ENCODE measurements at regions not wholly inside any gene's neighbourhood (a gene's known extent, or its start where the extent isn't known, plus 50 kb on each side); places are given as distances from the start of the nearest gene placed in this dataset.

- no peak for DNase-seq
- ChIA-PET CTCF (no interaction called here), POLR2A (no interaction called here)
- Histone ChIP-seq H3K27ac (ENCODE audit: insufficient read depth in 1 of 2, low read depth in 1 of 2, low read length in 2 of 2, poor library complexity in 1 of 2, severe bottlenecking in 2 of 2) (no peak overlapping the region), H3K4me1 (ENCODE audit: control extremely low read depth in 1 of 4, control insufficient read depth in 4 of 4, insufficient read depth in 4 of 4, low read length in 3 of 4) (peaks cover 0 to 7% (median under 1%) of the 10 kb centered on the region in 4 experiments), H3K36me3 (ENCODE audit: control insufficient read depth in 4 of 4, insufficient read depth in 4 of 4, low read length in 3 of 4) (no peaks in the 10 kb centered on the region), H3K9me3 (ENCODE audit: control extremely low read depth in 1 of 5, control insufficient read depth in 4 of 5, insufficient read depth in 2 of 5, low read depth in 1 of 5, low read length in 4 of 5) (no peaks in the 10 kb centered on the region), H3K27me3 (replicated peaks in 2 of 5; ENCODE audit: control insufficient read depth in 4 of 5, insufficient read depth in 5 of 5, low read length in 4 of 5) (no peaks in the 10 kb centered on the region), H3K4me3 (ENCODE audit: control insufficient read depth in 1 of 7, extremely low read depth in 1 of 7, insufficient read depth in 4 of 7, low read depth in 2 of 7, low read length in 6 of 7) (no peak overlapping the region)
Observed at GRCh38 chr10:61318429-61318828, 134.8 kb downstream of the TMEM26 start.

- Histone ChIP-seq H3K4me1 (ENCODE audit: control extremely low read depth in 1 of 4, control insufficient read depth in 4 of 4, insufficient read depth in 4 of 4, low read length in 3 of 4) (peaks cover 0 to 10% (median 1%) of the 10 kb centered on the region in 4 experiments), H3K36me3 (ENCODE audit: control insufficient read depth in 4 of 4, insufficient read depth in 4 of 4, low read length in 3 of 4) (no peaks in the 10 kb centered on the region), H3K27ac (ENCODE audit: insufficient read depth in 1 of 2, low read depth in 1 of 2, low read length in 2 of 2, poor library complexity in 1 of 2, severe bottlenecking in 2 of 2) (no peak overlapping the region), H3K27me3 (replicated peaks in 2 of 5; ENCODE audit: control insufficient read depth in 4 of 5, insufficient read depth in 5 of 5, low read length in 4 of 5) (no peaks in the 10 kb centered on the region), H3K9me3 (ENCODE audit: control extremely low read depth in 1 of 5, control insufficient read depth in 4 of 5, insufficient read depth in 2 of 5, low read depth in 1 of 5, low read length in 4 of 5) (no peaks in the 10 kb centered on the region), H3K4me3 (ENCODE audit: control insufficient read depth in 1 of 7, extremely low read depth in 1 of 7, insufficient read depth in 4 of 7, low read depth in 2 of 7, low read length in 6 of 7) (no peak overlapping the region)
- ChIA-PET CTCF (no interaction called here), POLR2A (no interaction called here)
- DNase-seq = no peak
Observed at GRCh38 chr10:61317706-61318105, 135.5 kb downstream of the TMEM26 start.

GRCh38 chr10:61316676-61317265 is 136.4 kb downstream of the TMEM26 start:
- Histone ChIP-seq H3K4me1 (ENCODE audit: control extremely low read depth in 1 of 4, control insufficient read depth in 4 of 4, insufficient read depth in 4 of 4, low read length in 3 of 4) (peaks cover 0 to 10% (median 1%) of the 10 kb centered on the region in 4 experiments), H3K9me3 (ENCODE audit: control extremely low read depth in 1 of 5, control insufficient read depth in 4 of 5, insufficient read depth in 2 of 5, low read depth in 1 of 5, low read length in 4 of 5) (no peaks in the 10 kb centered on the region), H3K36me3 (ENCODE audit: control insufficient read depth in 4 of 4, insufficient read depth in 4 of 4, low read length in 3 of 4) (no peaks in the 10 kb centered on the region), H3K27ac (ENCODE audit: insufficient read depth in 1 of 2, low read depth in 1 of 2, low read length in 2 of 2, poor library complexity in 1 of 2, severe bottlenecking in 2 of 2) (no peak overlapping the region), H3K27me3 (replicated peaks in 2 of 5; ENCODE audit: control insufficient read depth in 4 of 5, insufficient read depth in 5 of 5, low read length in 4 of 5) (no peaks in the 10 kb centered on the region), H3K4me3 (ENCODE audit: control insufficient read depth in 1 of 7, extremely low read depth in 1 of 7, insufficient read depth in 4 of 7, low read depth in 2 of 7, low read length in 6 of 7) (no peak overlapping the region)
- DNase-seq = no peak
- WGBS (ENCODE audit: insufficient coverage) = no CpG with 5 or more reads among the region's 1 CpG
- POLR2A ChIA-PET = no interaction called here
- CTCF ChIA-PET = no interaction called here

- DNase-seq = no peak
- Histone ChIP-seq H3K9me3 (ENCODE audit: control extremely low read depth in 1 of 5, control insufficient read depth in 4 of 5, insufficient read depth in 2 of 5, low read depth in 1 of 5, low read length in 4 of 5) (peaks cover 0 to 5% (median 0%) of the 10 kb centered on the region in 5 experiments), H3K4me3 (ENCODE audit: control insufficient read depth in 1 of 7, extremely low read depth in 1 of 7, insufficient read depth in 4 of 7, low read depth in 2 of 7, low read length in 6 of 7) (no peak overlapping the region), H3K27ac (ENCODE audit: insufficient read depth in 1 of 2, low read depth in 1 of 2, low read length in 2 of 2, poor library complexity in 1 of 2, severe bottlenecking in 2 of 2) (no peak overlapping the region), H3K36me3 (ENCODE audit: control insufficient read depth in 4 of 4, insufficient read depth in 4 of 4, low read length in 3 of 4) (no peaks in the 10 kb centered on the region), H3K27me3 (replicated peaks in 2 of 5; ENCODE audit: control insufficient read depth in 4 of 5, insufficient read depth in 5 of 5, low read length in 4 of 5) (no peaks in the 10 kb centered on the region), H3K4me1 (ENCODE audit: control extremely low read depth in 1 of 4, control insufficient read depth in 4 of 4, insufficient read depth in 4 of 4, low read length in 3 of 4) (peaks cover 0 to 10% (median 1%) of the 10 kb centered on the region in 4 experiments)
- POLR2A ChIA-PET = no interaction called here
- 86% methylated on average over 1 of the region's 1 CpG for WGBS (ENCODE audit: insufficient coverage)
- CTCF ChIA-PET = no interaction called here
Observed at GRCh38 chr10:61314273-61314672, 138.9 kb downstream of the TMEM26 start.

GRCh38 chr10:61313460-61313859 is 139.7 kb downstream of the TMEM26 start:
- H3K4me3 ChIP-seq (ENCODE audit: control insufficient read depth in 1 of 7, extremely low read depth in 1 of 7, insufficient read depth in 4 of 7, low read depth in 2 of 7, low read length in 6 of 7) = no peak overlapping the region
- POLR2A ChIA-PET = no interaction called here
- peaks cover 0 to 5% (median 0%) of the 10 kb centered on the region in 5 experiments for H3K9me3 ChIP-seq (ENCODE audit: control extremely low read depth in 1 of 5, control insufficient read depth in 4 of 5, insufficient read depth in 2 of 5, low read depth in 1 of 5, low read length in 4 of 5)
- H3K4me1 ChIP-seq (ENCODE audit: control extremely low read depth in 1 of 4, control insufficient read depth in 4 of 4, insufficient read depth in 4 of 4, low read length in 3 of 4) = peaks cover 0 to 10% (median 1%) of the 10 kb centered on the region in 4 experiments
- DNase-seq = peak in 2 of 3 donors; percentile 4 to 8
- H3K27ac ChIP-seq (ENCODE audit: insufficient read depth in 1 of 2, low read depth in 1 of 2, low read length in 2 of 2, poor library complexity in 1 of 2, severe bottlenecking in 2 of 2) = no peak overlapping the region
- CTCF ChIA-PET = no interaction called here
- H3K36me3 ChIP-seq (ENCODE audit: control insufficient read depth in 4 of 4, insufficient read depth in 4 of 4, low read length in 3 of 4) = no peaks in the 10 kb centered on the region
- H3K27me3 ChIP-seq (replicated peaks in 2 of 5; ENCODE audit: control insufficient read depth in 4 of 5, insufficient read depth in 5 of 5, low read length in 4 of 5) = no peaks in the 10 kb centered on the region

- H3K9me3 ChIP-seq (ENCODE audit: control extremely low read depth in 1 of 5, control insufficient read depth in 4 of 5, insufficient read depth in 2 of 5, low read depth in 1 of 5, low read length in 4 of 5) = peaks cover 0 to 5% (median 0%) of the 10 kb centered on the region in 5 experiments
- WGBS (ENCODE audit: insufficient coverage) = no CpG with 5 or more reads among the region's 3 CpGs
- H3K27ac ChIP-seq (ENCODE audit: insufficient read depth in 1 of 2, low read depth in 1 of 2, low read length in 2 of 2, poor library complexity in 1 of 2, severe bottlenecking in 2 of 2) = no peak overlapping the region
- POLR2A ChIA-PET = no interaction called here
- no peak for DNase-seq
- no peak overlapping the region for H3K4me3 ChIP-seq (ENCODE audit: control insufficient read depth in 1 of 7, extremely low read depth in 1 of 7, insufficient read depth in 4 of 7, low read depth in 2 of 7, low read length in 6 of 7)
- no peaks in the 10 kb centered on the region for H3K4me1 ChIP-seq (ENCODE audit: control extremely low read depth in 1 of 4, control insufficient read depth in 4 of 4, insufficient read depth in 4 of 4, low read length in 3 of 4)
- no peaks in the 10 kb centered on the region for H3K36me3 ChIP-seq (ENCODE audit: control insufficient read depth in 4 of 4, insufficient read depth in 4 of 4, low read length in 3 of 4)
- no peaks in the 10 kb centered on the region for H3K27me3 ChIP-seq (replicated peaks in 2 of 5; ENCODE audit: control insufficient read depth in 4 of 5, insufficient read depth in 5 of 5, low read length in 4 of 5)
- CTCF ChIA-PET = no interaction called here
Observed at GRCh38 chr10:61304746-61305145, 148.4 kb downstream of the TMEM26 start.

- Histone ChIP-seq H3K36me3 (ENCODE audit: control insufficient read depth in 4 of 4, insufficient read depth in 4 of 4, low read length in 3 of 4) (no peaks in the 10 kb centered on the region), H3K4me1 (ENCODE audit: control extremely low read depth in 1 of 4, control insufficient read depth in 4 of 4, insufficient read depth in 4 of 4, low read length in 3 of 4) (no peaks in the 10 kb centered on the region), H3K27me3 (replicated peaks in 2 of 5; ENCODE audit: control insufficient read depth in 4 of 5, insufficient read depth in 5 of 5, low read length in 4 of 5) (no peaks in the 10 kb centered on the region), H3K27ac (ENCODE audit: insufficient read depth in 1 of 2, low read depth in 1 of 2, low read length in 2 of 2, poor library complexity in 1 of 2, severe bottlenecking in 2 of 2) (no peak overlapping the region), H3K9me3 (ENCODE audit: control extremely low read depth in 1 of 5, control insufficient read depth in 4 of 5, insufficient read depth in 2 of 5, low read depth in 1 of 5, low read length in 4 of 5) (peaks cover 2 to 17% (median 6%) of the 10 kb centered on the region in 5 experiments), H3K4me3 (ENCODE audit: control insufficient read depth in 1 of 7, extremely low read depth in 1 of 7, insufficient read depth in 4 of 7, low read depth in 2 of 7, low read length in 6 of 7) (no peak overlapping the region)
- ChIA-PET POLR2A (no interaction called here), CTCF (no interaction called here)
- no peak for DNase-seq
Observed at GRCh38 chr10:61302124-61302523, 151.1 kb downstream of the TMEM26 start.
